ENCODE measurements at regions not wholly inside any gene's neighbourhood (a gene's known extent, or its start where the extent isn't known, plus 50 kb on each side); places are given as distances from the start of the nearest gene placed in this dataset.

DNA sequence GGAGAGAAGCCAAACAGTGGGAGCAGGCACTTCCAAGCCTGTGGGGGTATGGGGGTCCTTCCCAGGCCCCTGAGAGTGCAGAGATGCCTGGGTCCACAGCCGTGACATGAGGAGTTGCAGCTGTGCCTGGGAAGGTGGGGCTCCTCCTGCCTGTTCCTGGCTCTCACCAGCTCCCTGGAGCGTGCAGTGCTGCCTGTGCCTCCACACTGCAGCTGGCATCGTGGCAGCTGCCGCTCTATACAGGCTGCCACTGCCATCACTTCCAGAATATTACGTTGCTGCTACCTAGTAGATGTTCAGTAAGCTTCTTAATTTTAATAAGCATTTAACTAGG is 223.7 kb downstream of the KCNC2 start:
- DNase-seq (ENCODE audit: low spot score): no peak

GRCh38 chr12:74988156-74988555 is 221.5 kb downstream of the KCNC2 start:
- DNase-seq (ENCODE audit: low spot score): no peak

All from NAMALWA (cell line).